HepG2 (cell line): ENCODE measurements at regions not wholly inside any gene's neighbourhood (a gene's known extent, or its start where the extent isn't known, plus 50 kb on each side); places are given as distances from the start of the nearest gene placed in this dataset.

ENCODE experiments used
- ATAC-seq: fragments of 200-7000 bp; cut with Tn5 transposase; 3 replicates; pipeline ENCODE4 v1.9.1; 2020; ENCODE audit warnings: mild to moderate bottlenecking, moderate library complexity
- BruUV-seq: library from RNA; stranded (reverse); fragments of 400-500 nt; replicated peaks from 2 replicates; lab custom pipeline; 2021; lab: Mats Ljungman, UMichigan
- CTCF ChIA-PET: fragments of 300-600 bp; formaldehyde crosslinking; extraction: SDS; loops from one replicate; lab custom pipeline; 2021; ENCODE audit warnings: low total read pairs, inconsistent platforms, low intra/inter-chr PET ratio; lab: Yijun Ruan, JAX
- POLR2A ChIA-PET: fragments of 350-600 bp; sonication (Branson Sonifier 250); formaldehyde crosslinking; loops from one replicate; lab custom pipeline; 2020; ENCODE audit warnings: antibody characterized with exemption, inconsistent platforms; lab: Yijun Ruan, JAX
- DNase-seq: peaks from one replicate; pipeline ENCODE4 v3.0.0-alpha.2; 2015; ENCODE audit warnings: low spot score
- FAIRE-seq: peaks from 3 replicates; lab custom pipeline; 2011; peaks lifted over from hg19 to GRCh38; lab: Jason Lieb, UNC
- H2AFZ ChIP-seq: one replicate; pipeline ENCODE4 v1.6.1; 2011; ENCODE audit warnings: low read length, inconsistent platforms
- H3K27ac ChIP-seq: fragments of 300-600 bp; 3 replicates; pipeline ENCODE4 v1.8.0; 2011; ENCODE audit warnings: mixed run types, mild to moderate bottlenecking, mixed read lengths, low read length, inconsistent platforms; ENCODE audit not compliant: insufficient read depth; ENCODE audit errors: extremely low read length
- H3K27me3 ChIP-seq, 2 experiments: fragments of 200-600 bp in 1 of 2; 2 replicates in 1 of 2; 3 replicates in 1 of 2; pipeline versions ENCODE4 v1.6.0 to v1.8.0; 2011; ENCODE audit warnings: low read length in 2 of 2, mild to moderate bottlenecking in 2 of 2, moderate library complexity in 2 of 2, inconsistent platforms in 1 of 2; ENCODE audit not compliant: insufficient read depth in 2 of 2, control insufficient read depth in 1 of 2
- H3K36me3 ChIP-seq, 2 experiments: fragments of 200-600 bp in 1 of 2; replicated peaks in 1 of 2; 2 replicates in 1 of 2; 3 replicates in 1 of 2; pipeline versions ENCODE4 v1.5.1 to v1.8.0; 2011; ENCODE audit warnings: low read length in 2 of 2, inconsistent platforms in 1 of 2; ENCODE audit not compliant: insufficient read depth in 2 of 2, control insufficient read depth in 1 of 2
- H3K4me1 ChIP-seq: 2 replicates; pipeline ENCODE4 v1.5.1; 2012; ENCODE audit warnings: low read length, inconsistent platforms; ENCODE audit not compliant: insufficient read depth
- H3K4me2 ChIP-seq: 2 replicates; pipeline ENCODE4 v1.6.0; 2011; ENCODE audit warnings: low read depth, low read length, inconsistent platforms
- H3K4me3 ChIP-seq, 3 experiments: fragments of 200-600 bp in 1 of 3; sonication (generic), shearing (Covaris generic) in 1 of 3; replicated peaks in 1 of 3; 2 replicates each; pipeline ENCODE4 v1.5.1; 2011 to 2016; ENCODE audit warnings: low read length in 3 of 3, inconsistent platforms in 2 of 3, low read depth in 2 of 3, mild to moderate bottlenecking in 2 of 3, control low read depth in 1 of 3, mixed read lengths in 1 of 3; ENCODE audit not compliant: insufficient read depth in 1 of 3
- H3K79me2 ChIP-seq: one replicate; pipeline ENCODE4 v1.6.1; 2011; ENCODE audit warnings: low read length, inconsistent platforms; ENCODE audit not compliant: insufficient read depth
- H3K9ac ChIP-seq: 2 replicates; pipeline ENCODE4 v1.6.0; 2011; ENCODE audit warnings: mild to moderate bottlenecking, low read depth, low read length, inconsistent platforms; ENCODE audit not compliant: insufficient read depth
- H3K9me3 ChIP-seq: 2 replicates; pipeline ENCODE4 v1.5.1; 2012; ENCODE audit warnings: mild to moderate bottlenecking, low read length
- H4K20me1 ChIP-seq: 2 replicates; pipeline ENCODE4 v1.6.0; 2011; ENCODE audit warnings: inconsistent platforms, mild to moderate bottlenecking, low read length, moderate library complexity; ENCODE audit not compliant: insufficient read depth
- BCL6 ChIP-seq: IDR thresholded peaks from 2 replicates; pipeline ENCODE4 v1.6.1; 2016; ENCODE audit warnings: missing genetic modification reagents, missing compliant biosample characterization
- BHLHE40 ChIP-seq: IDR thresholded peaks from 2 replicates; pipeline ENCODE4 v1.6.1; 2011; ENCODE audit warnings: low read length, improper control_type of control experiment
- KDM2A ChIP-seq: sonication (generic); formaldehyde crosslinking; IDR thresholded peaks from 2 replicates; pipeline ENCODE4 v1.4.0; 2020; ENCODE audit warnings: low read depth, missing genetic modification reagents, borderline replicate concordance
- SP1 ChIP-seq, 2 experiments: fragments of 450-650 bp in 1 of 2; sonication (generic) in 1 of 2; formaldehyde crosslinking in 1 of 2; IDR thresholded peaks; 2 replicates each; pipeline versions ENCODE4 v1.4.0 to v1.6.1; 2016 to 2020; ENCODE audit warnings: missing genetic modification reagents in 1 of 2
- ZNF138 ChIP-seq: sonication (generic); formaldehyde crosslinking; IDR thresholded peaks from 2 replicates; pipeline ENCODE4 v1.5.0; 2020; ENCODE audit warnings: mild to moderate bottlenecking, low read depth, missing genetic modification reagents
- ZNF331 ChIP-seq: sonication (generic); formaldehyde crosslinking; IDR thresholded peaks from 2 replicates; pipeline ENCODE4 v1.4.0; 2020; ENCODE audit warnings: missing genetic modification reagents
- ZNF577 ChIP-seq: sonication (generic); formaldehyde crosslinking; IDR thresholded peaks from 2 replicates; pipeline ENCODE4 v1.4.0; 2020; ENCODE audit warnings: mild to moderate bottlenecking, low read depth, missing genetic modification reagents, borderline replicate concordance
- ZNF703 ChIP-seq: sonication (generic); formaldehyde crosslinking; IDR thresholded peaks from 2 replicates; pipeline ENCODE4 v1.5.1; 2020; ENCODE audit warnings: missing genetic modification reagents, mild to moderate bottlenecking, moderate library complexity, borderline replicate concordance
- WGBS: methylation state at CpG from one replicate; pipeline ENCODE4 v1.1.6; 2017; ENCODE audit warnings: low lambda C conversion rate; 5-methylcytosine and 5-hydroxymethylcytosine counted together
- in situ Hi-C: cut with HindIII; loops from 2 replicates; pipeline ENCODE4 v1.10.0; 2017; ENCODE audit warnings: low pct_unique_long_range_greater_than_20kb; ENCODE audit not compliant: extremely low pct_ligation_motif_present
- intact Hi-C: fragments of 100-400 bp; cut with micrococcal nuclease; formaldehyde crosslinking; loops from one replicate; pipeline ENCODE4 v1.10.0; 2022; ENCODE audit not compliant: unreplicated experiment
- TF ChIP-seq, protein P1 (sequence below): sonication (generic); formaldehyde crosslinking; IDR thresholded peaks from 2 replicates; pipeline ENCODE4 v1.5.1; 2020; ENCODE audit warnings: missing genetic modification reagents, mild to moderate bottlenecking, borderline replicate concordance
- TF ChIP-seq, protein P2 (sequence below): sonication (generic); formaldehyde crosslinking; IDR thresholded peaks from 2 replicates; pipeline ENCODE4 v1.5.0; 2020; ENCODE audit warnings: mild to moderate bottlenecking, missing genetic modification reagents

DNA sequence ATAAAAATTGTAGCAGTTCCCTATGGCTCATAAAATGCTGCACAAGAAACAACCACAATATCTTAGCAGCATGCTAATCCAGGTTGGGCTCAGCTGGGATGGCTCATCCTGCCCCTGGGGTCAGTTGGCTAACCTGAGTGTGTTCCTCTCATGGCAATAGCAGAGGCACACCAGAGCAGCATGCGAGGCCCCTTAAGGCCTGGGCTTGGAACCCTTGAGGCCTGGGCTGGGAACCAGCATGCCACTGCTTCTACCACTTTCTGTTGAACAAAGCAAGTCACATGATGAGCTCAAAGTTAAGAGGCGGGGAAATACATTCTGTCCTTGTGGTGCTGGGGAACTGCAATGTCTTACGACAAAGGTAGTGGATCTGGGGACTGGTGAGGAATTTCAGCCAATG lies 154.4 kb upstream of the FOXF1 start:
- peaks cover 5 to 64% of the 10 kb centered on the region in 2 experiments; a peak in 3 of 5 replicates for H3K27me3 ChIP-seq
- no peak overlapping the region for H3K4me2 ChIP-seq
- ChIA-PET CTCF (no interaction called here), POLR2A (no interaction called here)
- H3K36me3 ChIP-seq, result no peaks in the 10 kb centered on the region
- H3K4me3 ChIP-seq, result no peak overlapping the region
- H2AFZ ChIP-seq, result no peak overlapping the region
- peak; percentile 99 for TF ChIP-seq ZNF331 (CRISPR knock-in tag)
- TF ChIP-seq SP1 (IDR thresholded peaks at IDR 0.05), result no peak
- TF ChIP-seq SP1 (CRISPR knock-in tag; IDR thresholded peaks at IDR 0.05), result no peak
- H4K20me1 ChIP-seq, result no peaks in the 10 kb centered on the region
- BruUV-seq, result no TSS peak
- H3K79me2 ChIP-seq, result no peaks in the 10 kb centered on the region
- intact Hi-C loops (no loop called here), in situ Hi-C loops (no loop called here)
- no peak overlapping the region for H3K9ac ChIP-seq
- H3K9me3 ChIP-seq, result peaks cover 12% of the 10 kb centered on the region
- 87% methylated on average over 3 of the region's 3 CpGs for WGBS
- no peak overlapping the region for H3K27ac ChIP-seq
- no peak for FAIRE-seq
- no peak for ATAC-seq
- no peak for DNase-seq
- H3K4me1 ChIP-seq, result no peaks in the 10 kb centered on the region

DNA sequence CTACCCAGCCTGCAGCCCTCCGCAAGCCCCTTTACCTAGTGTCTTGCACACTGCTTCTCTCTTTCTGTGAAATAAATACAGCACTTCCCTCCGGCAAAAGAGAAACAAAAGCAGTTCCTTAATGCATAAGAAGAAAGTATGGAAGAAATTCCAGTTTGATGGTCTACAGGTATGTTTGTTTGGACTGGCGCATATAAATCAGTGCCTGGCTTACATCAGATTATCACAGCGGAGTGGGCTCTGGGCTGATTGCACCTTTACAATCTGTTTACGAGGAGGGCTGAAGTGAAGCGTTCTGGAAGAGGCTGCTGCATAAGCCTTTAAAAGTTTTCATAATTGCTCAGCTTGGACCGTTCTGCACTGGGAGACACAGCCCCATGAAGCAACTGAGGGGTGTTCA lies 153.5 kb upstream of the FOXF1 start:
- intact Hi-C loops, result no loop called here
- no peak overlapping the region for H3K4me3 ChIP-seq
- H3K9ac ChIP-seq, result no peak overlapping the region
- peaks cover 5 to 63% of the 10 kb centered on the region in 2 experiments; a peak in 3 of 5 replicates for H3K27me3 ChIP-seq
- no TSS peak for BruUV-seq
- no peaks in the 10 kb centered on the region for H3K79me2 ChIP-seq
- H3K36me3 ChIP-seq, result no peaks in the 10 kb centered on the region
- H3K4me1 ChIP-seq, result no peaks in the 10 kb centered on the region
- in situ Hi-C loops, result no loop called here
- H4K20me1 ChIP-seq, result no peaks in the 10 kb centered on the region
- no peak overlapping the region for H3K4me2 ChIP-seq
- no peak overlapping the region for H2AFZ ChIP-seq
- H3K9me3 ChIP-seq, result peaks cover 12% of the 10 kb centered on the region
- 41% methylated on average over 6 of the region's 7 CpGs for WGBS
- POLR2A ChIA-PET, result no interaction called here
- FAIRE-seq (no peak), DNase-seq (no peak), ATAC-seq (no peak)
- CTCF ChIA-PET, result no interaction called here
- no peak overlapping the region for H3K27ac ChIP-seq
- TF ChIP-seq ZNF703 (CRISPR knock-in tag), result no peak
- no peak for TF ChIP-seq BHLHE40
- no peak for TF ChIP-seq ZNF577
- no peak for TF ChIP-seq BCL6
- TF ChIP-seq KDM2A (CRISPR knock-in tag), result no peak
- TF ChIP-seq, protein P1, sequence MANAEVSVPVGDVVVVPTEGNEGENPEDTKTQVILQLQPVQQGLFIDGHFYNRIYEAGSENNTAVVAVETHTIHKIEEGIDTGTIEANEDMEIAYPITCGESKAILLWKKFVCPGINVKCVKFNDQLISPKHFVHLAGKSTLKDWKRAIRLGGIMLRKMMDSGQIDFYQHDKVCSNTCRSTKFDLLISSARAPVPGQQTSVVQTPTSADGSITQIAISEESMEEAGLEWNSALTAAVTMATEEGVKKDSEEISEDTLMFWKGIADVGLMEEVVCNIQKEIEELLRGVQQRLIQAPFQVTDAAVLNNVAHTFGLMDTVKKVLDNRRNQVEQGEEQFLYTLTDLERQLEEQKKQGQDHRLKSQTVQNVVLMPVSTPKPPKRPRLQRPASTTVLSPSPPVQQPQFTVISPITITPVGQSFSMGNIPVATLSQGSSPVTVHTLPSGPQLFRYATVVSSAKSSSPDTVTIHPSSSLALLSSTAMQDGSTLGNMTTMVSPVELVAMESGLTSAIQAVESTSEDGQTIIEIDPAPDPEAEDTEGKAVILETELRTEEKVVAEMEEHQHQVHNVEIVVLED (CRISPR knock-in tag), result no peak
- no peak for TF ChIP-seq ZNF138 (CRISPR knock-in tag)
- TF ChIP-seq, protein P2, sequence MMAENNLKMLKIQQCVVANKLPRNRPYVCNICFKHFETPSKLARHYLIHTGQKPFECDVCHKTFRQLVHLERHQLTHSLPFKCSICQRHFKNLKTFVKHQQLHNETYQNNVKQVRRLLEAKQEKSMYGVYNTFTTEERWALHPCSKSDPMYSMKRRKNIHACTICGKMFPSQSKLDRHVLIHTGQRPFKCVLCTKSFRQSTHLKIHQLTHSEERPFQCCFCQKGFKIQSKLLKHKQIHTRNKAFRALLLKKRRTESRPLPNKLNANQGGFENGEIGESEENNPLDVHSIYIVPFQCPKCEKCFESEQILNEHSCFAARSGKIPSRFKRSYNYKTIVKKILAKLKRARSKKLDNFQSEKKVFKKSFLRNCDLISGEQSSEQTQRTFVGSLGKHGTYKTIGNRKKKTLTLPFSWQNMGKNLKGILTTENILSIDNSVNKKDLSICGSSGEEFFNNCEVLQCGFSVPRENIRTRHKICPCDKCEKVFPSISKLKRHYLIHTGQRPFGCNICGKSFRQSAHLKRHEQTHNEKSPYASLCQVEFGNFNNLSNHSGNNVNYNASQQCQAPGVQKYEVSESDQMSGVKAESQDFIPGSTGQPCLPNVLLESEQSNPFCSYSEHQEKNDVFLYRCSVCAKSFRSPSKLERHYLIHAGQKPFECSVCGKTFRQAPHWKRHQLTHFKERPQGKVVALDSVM (CRISPR knock-in tag), result no peak
